Naive thymus-derived CD4-positive, alpha-beta T cell (primary cell): ENCODE measurements at regions not wholly inside any gene's neighbourhood (a gene's known extent, or its start where the extent isn't known, plus 50 kb on each side); places are given as distances from the start of the nearest gene placed in this dataset.
A peak's percentile ranks its signal among the peaks of the same experiment; 100 is the strongest.
"Not testable (repeated sequence)": the region's sequence is repeated elsewhere in the genome, so short reads cannot be mapped to it uniquely, and the experiment has no call there.

Experiments used
- ATAC-seq: fragments of 150-1000 bp; cut with Tn5 transposase; 2 replicates; pipeline ENCODE4 v1.10.0; 2021; ENCODE audit warnings: mild to moderate bottlenecking, moderate library complexity
- CTCF ChIA-PET: fragments of 350-600 bp; sonication (Branson Sonifier 250); formaldehyde crosslinking; loops from one replicate; lab custom pipeline; 2021; ENCODE audit warnings: antibody characterized with exemption; lab: Charles Lee
- POLR2A ChIA-PET: fragments of 350-600 bp; sonication (Branson Sonifier 250); formaldehyde crosslinking; loops from one replicate; lab custom pipeline; 2021; ENCODE audit warnings: antibody characterized with exemption, inconsistent platforms; lab: Charles Lee
- DNase-seq, 9 donors: peaks; one replicate each; pipeline versions ENCODE4 v3.0.0 to v3.0.0-alpha.2; 2020 to 2022; ENCODE audit warnings: mixed read lengths in 1 of 9
- H3K27ac ChIP-seq: one replicate; pipeline ENCODE4 v1.7.0; 2013; ENCODE audit warnings: mild to moderate bottlenecking, low read depth, low read length, moderate library complexity
- H3K27me3 ChIP-seq, 2 donors: one replicate each; pipeline ENCODE4 v1.7.0; 2013; ENCODE audit warnings: low read length in 2 of 2, mild to moderate bottlenecking in 2 of 2, moderate library complexity in 2 of 2; ENCODE audit not compliant: control insufficient read depth in 2 of 2, insufficient read depth in 2 of 2
- H3K36me3 ChIP-seq, 3 experiments: 1 replicate in 2 of 3; 2 replicates in 1 of 3; pipeline ENCODE4 v1.7.0; 2013; ENCODE audit warnings: low read length in 3 of 3, mild to moderate bottlenecking in 3 of 3, moderate library complexity in 1 of 3; ENCODE audit not compliant: insufficient read depth in 3 of 3, control insufficient read depth in 2 of 3
- H3K4me1 ChIP-seq, 2 donors: one replicate each; pipeline ENCODE4 v1.7.0; 2013; ENCODE audit warnings: low read length in 2 of 2, mild to moderate bottlenecking in 2 of 2, moderate library complexity in 1 of 2; ENCODE audit not compliant: control insufficient read depth in 2 of 2, insufficient read depth in 2 of 2
- H3K4me3 ChIP-seq: 2 replicates; pipeline ENCODE4 v1.7.0; 2013; ENCODE audit warnings: mild to moderate bottlenecking, low read length
- H3K9me3 ChIP-seq, 3 experiments: 1 replicate in 2 of 3; 2 replicates in 1 of 3; pipeline ENCODE4 v1.7.0; 2013; ENCODE audit warnings: low read length in 3 of 3; ENCODE audit not compliant: control insufficient read depth in 2 of 3
- H3K27ac Mint-ChIP-seq, 9 donors: one replicate each; pipeline ENCODE4 v1.8.0; 2020 to 2022; ENCODE audit warnings: mixed read lengths in 9 of 9, mild to moderate bottlenecking in 8 of 9, moderate library complexity in 5 of 9, inconsistent platforms in 2 of 9
- H3K27me3 Mint-ChIP-seq, 5 donors: one replicate each; pipeline ENCODE4 v1.8.0; 2021 to 2022; ENCODE audit warnings: mixed read lengths in 5 of 5, mild to moderate bottlenecking in 1 of 5
- H3K36me3 Mint-ChIP-seq, 5 donors: one replicate each; pipeline ENCODE4 v1.8.0; 2020 to 2022; ENCODE audit warnings: mixed read lengths in 5 of 5, mild to moderate bottlenecking in 3 of 5, inconsistent platforms in 1 of 5
- H3K4me1 Mint-ChIP-seq, 7 donors: one replicate each; pipeline ENCODE4 v1.8.0; 2020 to 2022; ENCODE audit warnings: mixed read lengths in 7 of 7, mild to moderate bottlenecking in 3 of 7, inconsistent platforms in 1 of 7
- H3K4me3 Mint-ChIP-seq, 10 donors: one replicate each; pipeline ENCODE4 v1.8.0; 2020 to 2022; ENCODE audit warnings: mild to moderate bottlenecking in 10 of 10, mixed read lengths in 10 of 10, moderate library complexity in 6 of 10, inconsistent platforms in 2 of 10
- H3K9me3 Mint-ChIP-seq, 11 donors: one replicate each; pipeline ENCODE4 v1.8.0; 2020 to 2022; ENCODE audit warnings: mixed read lengths in 11 of 11, mild to moderate bottlenecking in 4 of 11, inconsistent platforms in 1 of 11, moderate library complexity in 1 of 11
- intact Hi-C, 2 donors: fragments of 100-400 bp; cut with micrococcal nuclease; formaldehyde crosslinking; loops; one replicate each; pipeline ENCODE4 v1.15.1; 2023

DNA sequence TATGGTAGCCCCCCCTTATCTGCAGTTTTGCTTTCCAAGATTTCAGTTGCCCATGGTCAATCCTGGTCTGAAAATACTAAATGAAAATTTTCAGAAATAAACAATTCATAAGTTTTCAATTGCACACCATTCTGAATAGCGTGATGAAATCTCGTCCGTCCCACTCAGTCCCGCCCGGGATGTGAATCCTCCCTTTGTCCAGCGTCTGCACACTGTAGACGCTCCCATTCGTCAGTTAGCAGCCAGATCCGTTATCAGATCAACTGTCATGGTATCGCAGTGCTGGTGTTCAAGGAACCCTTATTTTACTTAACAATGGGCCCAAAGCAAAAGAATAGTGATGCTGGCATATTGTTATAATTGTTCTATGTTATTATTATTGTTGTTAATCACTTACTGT is 98.6 kb downstream of the TMEM215 start:
- Mint-ChIP-seq H3K4me3 (no peak overlapping the region), H3K27ac (no peak overlapping the region), H3K4me1 (no peaks in the 10 kb centered on the region), H3K36me3 (peaks cover 0 to 2% (median 0%) of the 10 kb centered on the region in 5 donors), H3K27me3 (peaks cover 0 to 9% (median 2%) of the 10 kb centered on the region in 5 donors), H3K9me3 (no peaks in the 10 kb centered on the region)
- H3K27me3 ChIP-seq: no peaks in the 10 kb centered on the region
- intact Hi-C loops: no loop called here
- no peak overlapping the region for H3K4me3 ChIP-seq
- ChIA-PET POLR2A (no interaction called here), CTCF (no interaction called here)
- no peaks in the 10 kb centered on the region for H3K4me1 ChIP-seq
- ATAC-seq (no peak), DNase-seq (no peak)
- no peaks in the 10 kb centered on the region for H3K9me3 ChIP-seq
- no peaks in the 10 kb centered on the region for H3K36me3 ChIP-seq
- H3K27ac ChIP-seq: no peak overlapping the region

- DNase-seq: no peak
- Histone ChIP-seq H3K27me3 (no peaks in the 10 kb centered on the region), H3K9me3 (no peaks in the 10 kb centered on the region), H3K4me1 (no peaks in the 10 kb centered on the region), H3K36me3 (no peaks in the 10 kb centered on the region), H3K4me3 (no peak overlapping the region), H3K27ac (no peak overlapping the region)
- no peaks in the 10 kb centered on the region for H3K9me3 Mint-ChIP-seq
- H3K27me3 Mint-ChIP-seq: peaks cover 0 to 9% (median 2%) of the 10 kb centered on the region in 5 donors
- ATAC-seq: no peak
- no peak overlapping the region for H3K27ac Mint-ChIP-seq
- intact Hi-C loops: no loop called here
- H3K4me1 Mint-ChIP-seq: no peaks in the 10 kb centered on the region
- peaks cover 0 to 3% (median 0%) of the 10 kb centered on the region in 5 donors for H3K36me3 Mint-ChIP-seq
- ChIA-PET CTCF (no interaction called here), POLR2A (no interaction called here)
- no peak overlapping the region for H3K4me3 Mint-ChIP-seq
These were observed 99.4 kb downstream of the TMEM215 start for GRCh38 chr9:32882705-32883104.

DNA sequence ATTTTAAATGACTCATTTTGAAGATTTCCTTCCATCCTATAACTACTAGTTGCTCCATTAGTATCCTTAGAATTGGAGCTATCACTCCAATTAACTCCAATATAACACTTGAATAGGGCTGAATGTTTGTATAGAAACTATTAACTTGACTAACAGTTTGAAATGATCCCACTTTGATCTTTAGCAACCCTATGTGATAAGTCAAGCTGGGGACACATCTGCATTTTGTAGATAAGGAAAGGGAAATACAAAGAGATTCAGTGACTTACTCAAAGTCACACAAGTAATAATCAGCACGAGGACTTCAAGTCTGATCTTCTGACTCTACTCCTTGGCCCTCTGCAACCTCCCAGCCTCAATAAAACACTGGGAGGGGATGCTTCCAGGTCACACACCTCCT is 101.1 kb downstream of the TMEM215 start:
- ChIA-PET POLR2A (no interaction called here), CTCF (interaction anchor here (0.7 kb wide), 1 partner anchor 48 kb away, joined by 6 read pairs; no protein-coding TSS in a partner anchor)
- Mint-ChIP-seq H3K27ac (no peak overlapping the region), H3K36me3 (peaks cover 0 to 3% (median 0%) of the 10 kb centered on the region in 5 donors), H3K4me3 (no peak overlapping the region), H3K9me3 (no peaks in the 10 kb centered on the region), H3K4me1 (no peaks in the 10 kb centered on the region), H3K27me3 (peaks cover 0 to 9% (median under 1%) of the 10 kb centered on the region in 5 donors)
- no peak for ATAC-seq
- no peak for DNase-seq
- intact Hi-C loops: no loop called here
- Histone ChIP-seq H3K27ac (no peak overlapping the region), H3K27me3 (no peaks in the 10 kb centered on the region), H3K9me3 (no peaks in the 10 kb centered on the region), H3K4me1 (no peaks in the 10 kb centered on the region), H3K4me3 (no peak overlapping the region), H3K36me3 (no peaks in the 10 kb centered on the region)

- no peaks in the 10 kb centered on the region for H3K9me3 Mint-ChIP-seq
- Histone ChIP-seq H3K4me1 (no peaks in the 10 kb centered on the region), H3K9me3 (no peaks in the 10 kb centered on the region), H3K4me3 (no peak overlapping the region), H3K27ac (no peak overlapping the region), H3K27me3 (no peaks in the 10 kb centered on the region), H3K36me3 (no peaks in the 10 kb centered on the region)
- peaks cover 0 to 9% (median 3%) of the 10 kb centered on the region in 5 donors for H3K27me3 Mint-ChIP-seq
- intact Hi-C loops: no loop called here
- CTCF ChIA-PET: no interaction called here
- H3K27ac Mint-ChIP-seq: no peak overlapping the region
- H3K36me3 Mint-ChIP-seq: peaks cover 0 to 3% (median 0%) of the 10 kb centered on the region in 5 donors
- H3K4me3 Mint-ChIP-seq: no peak overlapping the region
- ATAC-seq (no peak), DNase-seq (no peak)
- no peaks in the 10 kb centered on the region for H3K4me1 Mint-ChIP-seq
- POLR2A ChIA-PET: no interaction called here
These were observed 102.7 kb downstream of the TMEM215 start for GRCh38 chr9:32886021-32886420.

DNA sequence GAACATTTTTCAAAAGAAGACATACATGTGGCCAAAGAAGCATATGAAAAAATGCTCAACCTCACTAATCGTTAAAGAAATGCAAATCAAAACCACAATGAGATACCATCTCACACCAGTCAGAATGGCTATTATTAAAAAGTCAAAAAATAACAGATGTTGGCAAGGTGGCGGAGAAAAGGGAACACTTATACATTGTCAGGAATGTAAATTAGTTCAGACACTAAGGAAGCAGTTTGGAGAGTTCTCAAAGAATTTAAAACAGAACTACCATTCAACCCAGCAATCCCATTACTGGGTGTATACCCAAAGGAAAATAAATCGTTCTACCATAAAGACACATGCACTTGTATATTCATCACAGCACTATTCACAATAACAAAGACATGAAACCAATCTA is 106.9 kb downstream of the APTX start:
- ATAC-seq, POLR2A ChIA-PET, H3K4me1 ChIP-seq, H3K27ac Mint-ChIP-seq, H3K36me3 Mint-ChIP-seq, H3K9me3 ChIP-seq, H3K4me3 ChIP-seq, DNase-seq, intact Hi-C loops, H3K4me3 Mint-ChIP-seq, H3K27ac ChIP-seq, H3K4me1 Mint-ChIP-seq, H3K27me3 ChIP-seq, CTCF ChIA-PET, H3K36me3 ChIP-seq, H3K9me3 Mint-ChIP-seq: not testable (repeated sequence)
- H3K27me3 Mint-ChIP-seq: peaks cover 0 to 20% (median 15%) of the 10 kb centered on the region in 5 donors

DNA sequence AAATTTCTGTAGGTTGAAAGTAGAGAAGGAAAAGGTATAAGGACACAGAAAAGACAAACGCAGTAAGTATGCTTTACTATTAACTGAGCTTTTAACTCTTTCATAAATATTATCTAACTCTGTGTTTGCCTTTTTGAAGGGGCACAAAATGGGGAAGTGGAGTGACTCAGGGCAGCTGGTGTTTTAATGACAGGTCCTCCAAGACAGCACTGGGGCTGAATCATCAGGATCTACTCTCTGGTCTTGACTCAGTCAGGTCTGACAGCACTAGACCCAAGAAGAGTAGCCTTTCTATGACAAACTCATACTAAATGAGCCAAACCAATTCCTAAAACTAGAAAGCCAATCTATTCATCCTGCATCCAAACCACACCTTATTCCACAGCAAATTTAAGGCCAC is 102.2 kb downstream of the APTX start:
- ChIA-PET POLR2A (no interaction called here), CTCF (no interaction called here)
- Histone ChIP-seq H3K36me3 (no peaks in the 10 kb centered on the region), H3K27me3 (no peaks in the 10 kb centered on the region), H3K4me1 (no peaks in the 10 kb centered on the region), H3K9me3 (no peaks in the 10 kb centered on the region), H3K27ac (no peak overlapping the region), H3K4me3 (no peak overlapping the region)
- ATAC-seq (peak; percentile 41), DNase-seq (no peak)
- Mint-ChIP-seq H3K27ac (no peak overlapping the region), H3K36me3 (peaks cover 0 to 5% (median 0%) of the 10 kb centered on the region in 5 donors), H3K4me3 (no peak overlapping the region), H3K4me1 (no peaks in the 10 kb centered on the region), H3K9me3 (peaks cover 0 to 14% (median 2%) of the 10 kb centered on the region in 11 donors), H3K27me3 (peaks cover 18 to 26% (median 21%) of the 10 kb centered on the region in 5 donors)
- intact Hi-C loops: no loop called here

DNA sequence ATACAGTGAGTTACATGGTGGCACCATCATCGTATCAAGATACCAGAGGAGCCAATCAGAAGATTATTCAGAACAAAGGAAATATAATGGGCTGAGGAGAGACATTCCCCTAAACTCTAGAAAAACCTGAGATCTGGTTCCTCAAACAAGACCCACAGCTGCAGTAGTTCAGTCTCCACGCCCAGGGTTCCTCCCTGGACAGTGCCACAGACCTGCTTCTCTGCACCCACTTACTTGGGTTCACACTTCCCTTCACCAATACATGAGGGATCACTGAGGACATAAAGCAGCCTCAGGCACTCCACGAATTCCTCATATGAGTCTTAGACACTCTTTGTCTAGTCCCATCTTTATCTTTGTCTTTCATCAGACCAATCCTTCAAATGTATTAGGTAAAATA is 101.7 kb downstream of the APTX start:
- Mint-ChIP-seq H3K36me3 (peaks cover 0 to 5% (median 0%) of the 10 kb centered on the region in 5 donors), H3K4me3 (no peak overlapping the region), H3K27me3 (peaks cover 16 to 26% (median 22%) of the 10 kb centered on the region in 5 donors), H3K9me3 (peaks cover 0 to 14% (median 2%) of the 10 kb centered on the region in 11 donors), H3K27ac (no peak overlapping the region), H3K4me1 (no peaks in the 10 kb centered on the region)
- Histone ChIP-seq H3K9me3 (no peaks in the 10 kb centered on the region), H3K36me3 (no peaks in the 10 kb centered on the region), H3K4me3 (no peak overlapping the region), H3K4me1 (no peaks in the 10 kb centered on the region), H3K27ac (no peak overlapping the region), H3K27me3 (no peaks in the 10 kb centered on the region)
- intact Hi-C loops: no loop called here
- CTCF ChIA-PET: no interaction called here
- DNase-seq: no peak
- POLR2A ChIA-PET: no interaction called here
- no peak for ATAC-seq
